ENCODE measurements at regions not wholly inside any gene's neighbourhood (a gene's known extent, or its start where the extent isn't known, plus 50 kb on each side); places are given as distances from the start of the nearest gene placed in this dataset.

GRCh38 chr1:14499312-14500040, 99.0 kb upstream of the KAZN start:
- DNase-seq (ENCODE audit: low spot score), result no peak

- no peak for DNase-seq (ENCODE audit: low spot score)
Observed at GRCh38 chr1:14500041-14500440, 98.4 kb upstream of the KAZN start.

- DNase-seq (ENCODE audit: low spot score), result no peak
Observed at GRCh38 chr1:14500912-14501311, 97.6 kb upstream of the KAZN start.

- no peak for DNase-seq (ENCODE audit: low spot score)
Observed at GRCh38 chr1:14504517-14504916, 94.0 kb upstream of the KAZN start.

GRCh38 chr1:14506471-14507255, 91.8 kb upstream of the KAZN start:
- no peak for DNase-seq (ENCODE audit: low spot score)

GRCh38 chr1:14507262-14507661, 91.2 kb upstream of the KAZN start:
- DNase-seq (ENCODE audit: low spot score), result no peak

GRCh38 chr1:14508613-14509012, 89.9 kb upstream of the KAZN start:
- DNase-seq (ENCODE audit: low spot score), result no peak

GRCh38 chr1:14511166-14511680, 87.3 kb upstream of the KAZN start:
- no peak for DNase-seq (ENCODE audit: low spot score)

- DNase-seq (ENCODE audit: low spot score), result no peak
Observed at GRCh38 chr1:14511796-14512585, 86.5 kb upstream of the KAZN start.

- no peak for DNase-seq (ENCODE audit: low spot score)
Observed at GRCh38 chr1:14513111-14513510, 85.4 kb upstream of the KAZN start.

GRCh38 chr1:14514739-14515138, 83.7 kb upstream of the KAZN start:
- no peak for DNase-seq (ENCODE audit: low spot score)

GRCh38 chr1:14516974-14517840, 81.3 kb upstream of the KAZN start:
- DNase-seq (ENCODE audit: low spot score), result peak; percentile 57

GRCh38 chr1:14517841-14518180, 80.7 kb upstream of the KAZN start:
- DNase-seq (ENCODE audit: low spot score), result no peak

GRCh38 chr1:14519976-14520375, 78.5 kb upstream of the KAZN start:
- DNase-seq (ENCODE audit: low spot score), result no peak

GRCh38 chr1:14520514-14521163, 77.8 kb upstream of the KAZN start:
- no peak for DNase-seq (ENCODE audit: low spot score)

- DNase-seq (ENCODE audit: low spot score), result no peak
Observed at GRCh38 chr1:14521622-14522021, 76.9 kb upstream of the KAZN start.

GRCh38 chr1:14522077-14522925, 76.2 kb upstream of the KAZN start:
- peak; percentile 30 for DNase-seq (ENCODE audit: low spot score)

GRCh38 chr1:14522926-14523241, 75.6 kb upstream of the KAZN start:
- DNase-seq (ENCODE audit: low spot score), result peak; percentile 71

GRCh38 chr1:14524826-14525636, 73.5 kb upstream of the KAZN start:
- no peak for DNase-seq (ENCODE audit: low spot score)
